ENCODE measurements at regions not wholly inside any gene's neighbourhood (a gene's known extent, or its start where the extent isn't known, plus 50 kb on each side); places are given as distances from the start of the nearest gene placed in this dataset.

GRCh38 chr20:6434131-6434530 lies 311.3 kb upstream of the FERMT1 start (continued):
- TF ChIP-seq CTCF (IDR thresholded peaks at IDR 0.05 in 2 of 3, conservative IDR thresholded peaks at IDR 0.05 in 1 of 3; ENCODE audit: borderline replicate concordance in 1 of 3, insufficient read depth in 1 of 3, low read depth in 2 of 3, low read length in 2 of 3): no peak
- no peak for TF ChIP-seq POLR2AphosphoS5 (IDR thresholded peaks at IDR 0.05; ENCODE audit: low read depth, low read length)
- no peak for TF ChIP-seq MAX (IDR thresholded peaks at IDR 0.05)
- no peak for TF ChIP-seq SRF (IDR thresholded peaks at IDR 0.05; ENCODE audit: low read depth)
- TF ChIP-seq ZFX (IDR thresholded peaks at IDR 0.05): no peak
- TF ChIP-seq FOSL1 (IDR thresholded peaks at IDR 0.05; ENCODE audit: low read depth): no peak

GRCh38 chr20:6430381-6430780 lies 307.6 kb upstream of the FERMT1 start:
- Histone ChIP-seq H3K79me2 (ENCODE audit: insufficient read depth, low read length) (no peaks in the 10 kb centered on the region), H3K9me3 (ENCODE audit: control insufficient read depth in 1 of 2, insufficient read depth in 1 of 2, low read depth in 1 of 2, low read length in 2 of 2) (peaks cover 0 to 6% of the 10 kb centered on the region in 2 experiments; a peak in 1 of 4 replicates), H4K20me1 (ENCODE audit: insufficient read depth) (no peaks in the 10 kb centered on the region), H3K4me2 (ENCODE audit: low read length) (no peak overlapping the region), H2AFZ (ENCODE audit: low read depth, low read length, poor library complexity, severe bottlenecking) (no peak overlapping the region), H3K9me2 (ENCODE audit: insufficient read depth) (no peaks in the 10 kb centered on the region), H3K36me3 (ENCODE audit: control insufficient read depth in 1 of 2, insufficient read depth in 2 of 2, low read length in 2 of 2) (no peaks in the 10 kb centered on the region), H3K4me1 (ENCODE audit: control insufficient read depth in 1 of 2, insufficient read depth in 2 of 2, low read length in 2 of 2) (no peaks in the 10 kb centered on the region), H3K4me3 (replicated peaks in 1 of 2; ENCODE audit: low read depth in 1 of 2, low read length in 2 of 2) (no peak overlapping the region), H3K9ac (ENCODE audit: low read length) (no peak overlapping the region), H3K27ac (ENCODE audit: low read depth, low read length) (no peak overlapping the region), H3K27me3 (ENCODE audit: insufficient read depth, low read length) (no peaks in the 10 kb centered on the region)
- intact Hi-C loops (cut with micrococcal nuclease): no loop called here
- ATAC-seq (no peak), DNase-seq (ENCODE audit: low read depth, low spot score) (no peak)
- RAD21 ChIA-PET (ENCODE audit: low non-redundant PET in 1 of 2, low total read pairs in 2 of 2, uncharacterized antibody in 2 of 2, unreplicated experiment in 2 of 2): no interaction called here
- BruUV-seq (replicated peaks): no TSS peak
- no peak for TF ChIP-seq RAD21 (IDR thresholded peaks at IDR 0.05; ENCODE audit: low read depth)
- no peak for TF ChIP-seq SIN3A (IDR thresholded peaks at IDR 0.05; ENCODE audit: low read depth)
- CTCF ChIA-PET: no interaction called here
- POLR2A ChIA-PET: no interaction called here

All from HCT116 (cell line).